Muscle of leg (tissue), 3 donors: ENCODE measurements at regions not wholly inside any gene's neighbourhood (a gene's known extent, or its start where the extent isn't known, plus 50 kb on each side); places are given as distances from the start of the nearest gene placed in this dataset.

Experiments used
- DNase-seq: peaks from one replicate; pipeline ENCODE4 v3.0.0; 2013
- H3K27ac ChIP-seq: one replicate; pipeline ENCODE4 v1.5.1; 2013; ENCODE audit warnings: mild to moderate bottlenecking, low read length, control low read depth
- H3K27me3 ChIP-seq: one replicate; pipeline ENCODE4 v1.6.1; 2013; ENCODE audit warnings: low read length; ENCODE audit not compliant: control insufficient read depth, insufficient read depth
- H3K36me3 ChIP-seq: one replicate; pipeline ENCODE4 v1.6.1; 2013; ENCODE audit warnings: low read length; ENCODE audit not compliant: control insufficient read depth, insufficient read depth
- H3K4me1 ChIP-seq: one replicate; pipeline ENCODE4 v1.6.1; 2013; ENCODE audit warnings: low read length; ENCODE audit not compliant: control insufficient read depth, insufficient read depth
- H3K4me3 ChIP-seq: one replicate; pipeline ENCODE4 v1.5.1; 2013; ENCODE audit warnings: low read length, control low read depth
- H3K9me3 ChIP-seq: replicated peaks from 2 replicates; pipeline ENCODE4 v1.6.1; 2013; ENCODE audit warnings: low read depth, low read length; ENCODE audit not compliant: control insufficient read depth
- WGBS: methylation state at CpG from one replicate; pipeline ENCODE4 v1.1.5; 2013; ENCODE audit warnings: missing lambda C conversion rate; ENCODE audit not compliant: insufficient coverage; 5-methylcytosine and 5-hydroxymethylcytosine counted together

DNA sequence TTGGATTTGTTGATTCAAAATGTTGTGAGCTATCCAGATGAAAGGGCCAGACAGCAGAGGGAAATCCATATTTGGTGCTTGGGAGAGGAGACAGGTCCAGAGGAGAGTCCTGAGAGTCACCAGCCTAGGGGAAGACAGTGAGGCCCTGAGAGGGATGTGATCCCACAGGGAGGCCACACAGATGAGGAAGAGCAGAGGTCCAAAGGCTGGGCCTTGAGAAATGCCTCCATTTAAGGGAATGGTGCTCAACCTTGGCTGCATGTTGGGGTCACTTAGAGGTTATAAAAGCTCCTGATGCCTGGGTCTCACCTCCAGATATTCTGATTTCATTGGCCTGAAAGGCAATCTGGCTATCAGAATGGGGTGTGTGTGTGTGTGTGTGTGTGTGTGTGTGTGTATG is 194.9 kb downstream of the UTP18 start:
- no peaks in the 10 kb centered on the region for H3K9me3 ChIP-seq
- no peak for DNase-seq
- no peaks in the 10 kb centered on the region for H3K27me3 ChIP-seq
- H3K27ac ChIP-seq: no peak overlapping the region
- no peaks in the 10 kb centered on the region for H3K36me3 ChIP-seq
- no peaks in the 10 kb centered on the region for H3K4me1 ChIP-seq
- no peak overlapping the region for H3K4me3 ChIP-seq

DNA sequence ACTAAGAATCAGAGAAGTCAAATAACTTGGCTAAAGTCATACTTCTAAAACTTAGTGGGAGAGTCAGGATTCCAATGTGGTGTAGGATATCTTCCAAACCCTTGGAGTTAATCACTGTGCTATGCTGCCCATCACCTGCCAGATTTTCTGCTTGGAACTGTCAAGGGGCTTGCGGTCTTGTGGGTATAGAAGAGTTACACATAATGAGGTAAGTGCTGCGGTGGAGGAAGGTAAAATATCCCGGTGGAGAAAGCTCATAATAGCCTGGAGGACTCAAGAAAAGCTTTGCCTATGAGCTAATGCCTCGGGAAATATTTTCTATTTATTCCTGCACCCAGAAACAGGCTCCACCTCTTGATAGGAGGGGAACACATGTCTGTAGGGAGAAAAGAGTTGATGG is 195.6 kb downstream of the UTP18 start:
- Histone ChIP-seq H3K27ac (no peak overlapping the region), H3K9me3 (no peaks in the 10 kb centered on the region), H3K27me3 (no peaks in the 10 kb centered on the region), H3K4me1 (no peaks in the 10 kb centered on the region), H3K4me3 (no peak overlapping the region), H3K36me3 (no peaks in the 10 kb centered on the region)
- WGBS: 72% methylated on average over 3 of the region's 4 CpGs
- no peak for DNase-seq

DNA sequence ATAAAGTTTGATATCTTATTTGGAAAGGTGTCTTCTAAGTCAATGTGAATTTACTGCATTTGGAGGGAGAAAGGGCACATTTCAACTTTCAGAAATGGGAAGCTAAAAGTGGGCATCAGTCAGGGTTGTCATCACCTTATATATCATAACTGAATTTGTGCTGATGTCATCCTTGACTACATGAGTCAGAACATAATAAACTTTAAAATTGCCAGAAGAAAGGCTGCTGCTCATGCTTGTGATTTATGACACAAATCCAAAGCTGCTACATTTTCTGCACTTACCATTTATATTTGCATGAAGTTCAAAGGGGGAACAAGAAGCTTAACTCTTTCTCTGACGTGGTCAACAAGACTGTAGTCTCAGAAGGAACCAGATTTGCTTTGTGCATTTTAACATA is 196.6 kb downstream of the UTP18 start:
- Histone ChIP-seq H3K9me3 (no peaks in the 10 kb centered on the region), H3K27ac (no peak overlapping the region), H3K27me3 (no peaks in the 10 kb centered on the region), H3K36me3 (no peaks in the 10 kb centered on the region), H3K4me3 (no peak overlapping the region), H3K4me1 (no peaks in the 10 kb centered on the region)
- DNase-seq: no peak
- no CpG with 5 or more reads among the region's 1 CpG for WGBS

DNA sequence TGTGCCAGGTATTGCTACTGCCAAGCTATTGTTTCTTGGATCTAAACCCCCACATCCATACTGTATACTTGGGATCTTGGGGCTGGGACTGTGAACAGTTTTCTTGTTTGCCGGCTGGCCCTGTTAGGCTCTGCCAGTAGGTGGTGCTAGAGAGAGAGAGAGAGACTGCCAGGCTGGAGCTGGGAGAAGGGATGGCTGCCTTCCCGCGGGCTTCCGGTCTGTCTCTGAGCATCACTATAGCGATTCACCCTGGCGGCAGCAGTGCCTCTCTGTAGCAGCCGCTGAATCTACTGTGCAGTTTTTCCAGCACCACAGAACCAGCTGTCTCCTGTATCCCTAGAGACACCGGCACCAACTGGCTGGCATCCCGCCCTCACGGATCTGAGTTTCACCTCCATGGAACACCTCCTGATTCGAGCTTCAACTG is 201.2 kb downstream of the UTP18 start:
- H3K4me3 ChIP-seq: no peak overlapping the region
- peak; percentile 71 for DNase-seq
- no peak overlapping the region for H3K27ac ChIP-seq

DNA sequence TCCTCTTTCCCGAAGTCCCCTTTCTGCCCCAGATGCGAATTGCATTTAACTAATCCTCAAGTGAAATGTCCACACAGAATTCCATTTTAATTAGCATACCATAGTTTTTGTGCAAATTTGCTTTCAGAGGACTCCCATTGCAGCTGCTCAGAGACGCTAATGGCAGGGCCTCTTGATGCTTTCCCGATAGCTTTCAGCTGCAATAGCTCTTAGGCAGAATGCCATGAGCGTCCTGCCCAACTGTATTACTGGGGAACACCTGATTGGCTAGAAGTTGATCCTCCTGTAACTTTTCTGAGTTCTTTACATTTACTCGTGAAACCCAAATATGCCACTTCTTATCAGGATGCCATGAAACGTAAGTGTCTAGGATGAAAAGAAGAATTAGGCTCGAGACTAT is 203.0 kb downstream of the UTP18 start:
- 21% methylated on average over 5 of the region's 8 CpGs for WGBS
- DNase-seq: peak; percentile 77
- Histone ChIP-seq H3K27me3 (no peaks in the 10 kb centered on the region), H3K4me3 (no peak overlapping the region), H3K36me3 (no peaks in the 10 kb centered on the region), H3K27ac (no peak overlapping the region), H3K9me3 (no peaks in the 10 kb centered on the region), H3K4me1 (peaks cover 3% of the 10 kb centered on the region)

More for the DNA sequence above, 201.2 kb downstream of the UTP18 start:
- Histone ChIP-seq H3K27me3 (no peaks in the 10 kb centered on the region), H3K36me3 (no peaks in the 10 kb centered on the region), H3K4me1 (peaks cover 3% of the 10 kb centered on the region), H3K9me3 (no peaks in the 10 kb centered on the region)
- 51% methylated on average over 8 of the region's 11 CpGs for WGBS

DNA sequence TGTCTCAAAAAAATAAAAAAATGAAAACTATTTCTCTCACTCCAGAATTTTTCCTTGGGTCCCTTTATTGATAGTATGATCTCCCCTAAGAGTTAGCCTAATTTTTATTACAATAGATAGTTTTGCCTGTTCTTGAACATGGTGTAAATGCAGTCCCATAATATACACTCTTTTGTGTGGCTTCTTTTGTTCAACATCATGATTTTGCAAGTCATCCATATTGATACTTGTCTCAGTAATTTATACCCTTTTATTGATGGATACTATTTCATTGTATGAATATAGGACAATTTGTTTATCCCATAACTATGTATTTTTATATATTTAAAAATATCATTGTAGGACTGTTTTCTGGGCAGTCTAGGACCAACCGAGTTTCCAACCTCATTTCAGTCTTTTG is 207.0 kb downstream of the UTP18 start:
- H3K4me3 ChIP-seq: no peak overlapping the region
- H3K4me1 ChIP-seq: peaks cover 3% of the 10 kb centered on the region
- H3K36me3 ChIP-seq: no peaks in the 10 kb centered on the region
- H3K27ac ChIP-seq: no peak overlapping the region
- peaks cover 2% of the 10 kb centered on the region for H3K27me3 ChIP-seq
- WGBS: no CpG with 5 or more reads among the region's 1 CpG
- no peaks in the 10 kb centered on the region for H3K9me3 ChIP-seq
- no peak for DNase-seq

DNA sequence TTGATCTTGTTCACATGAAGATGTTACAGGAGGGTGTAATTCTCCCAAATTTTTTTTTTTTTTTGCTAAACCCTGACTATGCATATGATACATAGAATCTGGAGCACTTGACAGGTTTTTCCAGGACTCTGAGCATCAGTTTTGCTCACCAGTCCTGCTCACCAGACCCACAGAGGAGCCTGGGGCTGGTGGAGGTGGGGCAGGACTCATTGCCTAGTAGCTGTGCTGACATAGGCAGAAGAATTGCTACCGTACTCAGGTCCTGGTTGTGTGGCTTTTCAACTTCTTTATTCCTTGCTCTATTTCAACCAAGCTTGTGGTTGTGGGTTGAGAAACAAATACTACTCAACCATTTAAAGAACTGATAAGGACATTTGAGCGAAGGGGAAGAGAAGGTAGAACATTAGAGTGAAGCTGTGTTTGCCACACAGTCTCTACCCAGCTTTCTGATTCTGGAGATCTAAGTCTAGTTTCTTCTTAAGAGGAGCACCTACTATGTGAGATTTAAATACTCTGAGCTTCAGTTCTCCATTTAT is 212.4 kb downstream of the UTP18 start:
- Histone ChIP-seq H3K27me3 (peaks cover 2% of the 10 kb centered on the region), H3K27ac (no peak overlapping the region), H3K4me1 (no peaks in the 10 kb centered on the region), H3K9me3 (no peaks in the 10 kb centered on the region), H3K36me3 (no peaks in the 10 kb centered on the region), H3K4me3 (no peak overlapping the region)
- DNase-seq: no peak
- no CpG with 5 or more reads among the region's 2 CpGs for WGBS

DNA sequence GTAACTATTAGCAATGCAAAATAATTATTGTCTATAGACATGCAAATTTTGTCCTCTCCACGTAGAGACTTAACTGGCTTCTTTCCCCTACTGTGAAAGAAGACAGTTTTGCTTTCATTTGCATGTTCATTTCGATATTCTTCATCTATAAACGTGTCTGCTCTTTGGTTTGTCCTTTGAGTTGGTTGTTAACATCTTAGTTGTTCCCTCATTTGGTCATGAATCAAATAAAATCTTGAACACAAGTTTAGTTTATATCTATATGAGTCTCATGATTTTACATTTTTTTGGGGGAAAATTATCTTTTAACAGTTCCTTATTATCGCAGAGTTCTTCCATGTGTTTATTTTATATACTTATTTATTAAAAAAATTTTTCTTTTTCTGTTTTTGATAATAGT is 214.4 kb downstream of the UTP18 start:
- no peaks in the 10 kb centered on the region for H3K36me3 ChIP-seq
- H3K27ac ChIP-seq: no peak overlapping the region
- WGBS: no CpG with 5 or more reads among the region's 4 CpGs
- H3K27me3 ChIP-seq: peaks cover 2% of the 10 kb centered on the region
- no peak overlapping the region for H3K4me3 ChIP-seq
- DNase-seq: no peak
- H3K4me1 ChIP-seq: no peaks in the 10 kb centered on the region
- H3K9me3 ChIP-seq: no peaks in the 10 kb centered on the region

DNA sequence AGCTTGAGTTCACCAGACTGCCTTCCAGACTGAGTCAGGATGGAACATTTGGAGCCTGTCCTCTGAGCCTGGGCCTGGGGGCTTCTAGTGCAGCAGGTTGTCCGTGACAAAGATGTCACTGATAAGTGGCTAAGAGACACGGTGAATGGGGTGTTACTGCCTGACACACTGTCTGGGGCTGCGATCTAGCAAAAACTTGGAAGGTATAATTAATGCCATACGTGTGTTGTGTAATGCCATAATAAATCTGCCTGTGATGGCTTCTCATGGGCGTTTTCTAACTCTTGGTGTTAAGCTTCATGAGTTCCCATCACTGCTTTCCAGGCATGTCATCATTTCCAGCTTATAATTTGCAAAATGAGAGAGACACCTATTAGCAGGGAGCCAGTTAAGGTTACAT is 215.4 kb downstream of the UTP18 start:
- no peak overlapping the region for H3K4me3 ChIP-seq
- no peak overlapping the region for H3K27ac ChIP-seq
- no peaks in the 10 kb centered on the region for H3K4me1 ChIP-seq
- H3K9me3 ChIP-seq: no peaks in the 10 kb centered on the region
- 58% methylated on average over 4 of the region's 5 CpGs for WGBS
- DNase-seq: no peak
- H3K27me3 ChIP-seq: peaks cover 2% of the 10 kb centered on the region
- no peaks in the 10 kb centered on the region for H3K36me3 ChIP-seq

DNA sequence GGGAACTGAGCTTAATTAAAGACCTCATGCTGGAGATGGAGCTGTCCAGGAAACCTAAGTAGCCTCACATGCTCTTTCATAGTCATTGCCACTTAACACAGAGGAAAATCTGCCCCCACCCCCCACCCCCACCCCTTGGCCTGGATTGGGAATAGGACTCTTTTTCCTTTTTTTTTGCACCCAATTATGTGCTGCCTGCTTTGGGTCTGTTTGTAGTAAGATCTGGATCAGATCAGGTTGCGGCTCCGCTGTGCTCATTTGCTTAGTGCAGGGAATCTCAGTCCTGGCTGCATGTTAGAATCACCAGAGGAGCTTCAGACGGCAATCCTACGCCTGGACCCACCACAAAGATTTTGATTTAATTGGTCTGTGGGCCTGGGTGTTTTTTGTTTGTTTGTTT is 219.0 kb downstream of the UTP18 start:
- no peaks in the 10 kb centered on the region for H3K27me3 ChIP-seq
- H3K36me3 ChIP-seq: no peaks in the 10 kb centered on the region
- H3K27ac ChIP-seq: no peak overlapping the region
- H3K9me3 ChIP-seq: peaks cover 7% of the 10 kb centered on the region
- H3K4me1 ChIP-seq: no peaks in the 10 kb centered on the region
- no peak for DNase-seq
- H3K4me3 ChIP-seq: no peak overlapping the region
- 25% methylated on average over 2 of the region's 4 CpGs for WGBS

DNA sequence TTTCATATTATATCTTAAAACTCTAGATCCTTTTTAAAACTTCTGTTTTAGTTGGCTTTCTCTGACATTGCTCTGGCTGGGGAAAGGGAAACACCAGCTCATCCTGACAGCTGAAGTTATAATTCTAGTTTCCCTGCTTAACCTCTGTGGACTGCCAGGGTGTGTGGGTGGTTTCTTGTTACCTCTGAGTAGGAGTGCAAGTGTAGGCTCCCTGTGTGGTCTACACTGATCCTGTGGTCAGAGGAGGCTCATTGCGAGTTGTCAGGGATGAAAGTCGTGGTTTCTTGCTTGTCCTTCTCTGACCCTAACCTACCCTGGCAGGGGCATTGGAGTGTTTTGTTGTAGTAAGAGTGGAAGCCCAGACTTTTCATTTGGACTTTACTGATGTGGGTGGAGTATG is 221.0 kb downstream of the UTP18 start:
- Histone ChIP-seq H3K4me3 (no peak overlapping the region), H3K4me1 (no peaks in the 10 kb centered on the region), H3K27me3 (no peaks in the 10 kb centered on the region), H3K36me3 (no peaks in the 10 kb centered on the region), H3K9me3 (peaks cover 7% of the 10 kb centered on the region), H3K27ac (no peak overlapping the region)
- peak; percentile 24 for DNase-seq
- no CpG with 5 or more reads among the region's 2 CpGs for WGBS
